GM23248 (cell line): ENCODE measurements at regions not wholly inside any gene's neighbourhood (a gene's known extent, or its start where the extent isn't known, plus 50 kb on each side); places are given as distances from the start of the nearest gene placed in this dataset.

Experiments
- EZH2 ChIP-seq: fragments of 200-600 bp; sonication (generic); IDR thresholded peaks from 2 replicates; pipeline ENCODE4 v1.6.1; 2018; ENCODE audit warnings: antibody characterized with exemption, mild to moderate bottlenecking; ENCODE audit not compliant: insufficient read depth, poor library complexity, severe bottlenecking
- EZH2phosphoT487 ChIP-seq: fragments of 200-600 bp; sonication (generic); IDR thresholded peaks from 2 replicates; pipeline ENCODE4 v1.6.1; 2018; ENCODE audit warnings: antibody characterized with exemption, moderate library complexity, mild to moderate bottlenecking, low read depth; ENCODE audit not compliant: insufficient read depth

DNA sequence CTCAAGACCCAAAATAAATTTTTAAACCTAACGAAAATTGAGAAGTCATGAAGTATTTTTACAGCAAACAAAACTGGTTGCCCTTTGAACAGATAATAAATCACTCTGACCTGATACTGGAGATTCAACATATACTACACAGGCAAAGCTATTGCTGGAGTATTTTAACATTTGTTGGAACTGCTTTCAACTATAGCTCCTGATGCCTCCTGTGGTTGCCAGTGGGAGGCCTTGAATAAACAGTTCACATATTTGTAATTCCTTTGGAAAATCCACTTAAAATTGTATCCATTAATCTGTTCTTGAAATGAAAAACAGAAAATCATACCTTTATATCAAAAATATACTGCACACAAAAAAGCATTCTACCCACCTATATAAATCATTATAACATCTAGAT lies 605.1 kb downstream of the KCTD8 start:
- TF ChIP-seq EZH2 (no peak), EZH2phosphoT487 (no peak)
